Sigmoid colon (tissue), 4 donors: ENCODE measurements at regions not wholly inside any gene's neighbourhood (a gene's known extent, or its start where the extent isn't known, plus 50 kb on each side); places are given as distances from the start of the nearest gene placed in this dataset.

Experiments
- EP300 ChIP-seq, 4 donors: sonication (generic); formaldehyde crosslinking; IDR thresholded peaks; one replicate each; pipeline ENCODE4 v1.6.1; 2017; ENCODE audit warnings: antibody characterized with exemption in 4 of 4
- POLR2A ChIP-seq, 2 donors: fragments of 450-650 bp; IDR thresholded peaks; one replicate each; pipeline ENCODE4 v1.6.1; 2016; ENCODE audit warnings: antibody characterized with exemption in 2 of 2, mild to moderate bottlenecking in 2 of 2, moderate library complexity in 2 of 2
- POLR2AphosphoS5 ChIP-seq, 4 donors: sonication (generic); formaldehyde crosslinking; IDR thresholded peaks; one replicate each; pipeline ENCODE4 v1.6.1; 2017; ENCODE audit warnings: antibody characterized with exemption in 4 of 4
- TF ChIP-seq, protein P1 (sequence below), 4 experiments: fragments of 450-650 bp in 3 of 4; fragments of 200-600 bp in 1 of 4; IDR thresholded peaks; one replicate each; pipeline ENCODE4 v1.5.1; 2016 to 2019; ENCODE audit warnings: antibody characterized with exemption in 4 of 4, mild to moderate bottlenecking in 3 of 4, moderate library complexity in 2 of 4

DNA sequence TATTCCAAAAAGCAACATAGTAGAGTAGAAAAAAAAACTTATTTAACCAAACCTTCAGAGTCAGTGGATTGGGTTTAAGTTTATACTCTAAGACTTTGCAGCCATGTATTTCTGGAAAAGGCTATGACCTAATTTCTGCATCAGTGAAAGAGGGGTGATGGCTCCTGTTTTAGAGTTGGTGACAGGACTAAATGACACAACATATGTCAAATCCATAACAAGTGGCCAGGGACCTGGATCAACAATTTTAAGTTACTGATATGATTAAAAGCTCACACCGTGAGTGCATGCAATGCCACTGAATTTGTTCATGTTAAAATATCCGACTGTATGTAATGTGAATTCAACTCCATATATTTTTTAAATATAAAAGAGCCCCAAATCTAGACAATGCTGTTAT is 390.6 kb downstream of the TNS3 start:
- TF ChIP-seq, protein P1, sequence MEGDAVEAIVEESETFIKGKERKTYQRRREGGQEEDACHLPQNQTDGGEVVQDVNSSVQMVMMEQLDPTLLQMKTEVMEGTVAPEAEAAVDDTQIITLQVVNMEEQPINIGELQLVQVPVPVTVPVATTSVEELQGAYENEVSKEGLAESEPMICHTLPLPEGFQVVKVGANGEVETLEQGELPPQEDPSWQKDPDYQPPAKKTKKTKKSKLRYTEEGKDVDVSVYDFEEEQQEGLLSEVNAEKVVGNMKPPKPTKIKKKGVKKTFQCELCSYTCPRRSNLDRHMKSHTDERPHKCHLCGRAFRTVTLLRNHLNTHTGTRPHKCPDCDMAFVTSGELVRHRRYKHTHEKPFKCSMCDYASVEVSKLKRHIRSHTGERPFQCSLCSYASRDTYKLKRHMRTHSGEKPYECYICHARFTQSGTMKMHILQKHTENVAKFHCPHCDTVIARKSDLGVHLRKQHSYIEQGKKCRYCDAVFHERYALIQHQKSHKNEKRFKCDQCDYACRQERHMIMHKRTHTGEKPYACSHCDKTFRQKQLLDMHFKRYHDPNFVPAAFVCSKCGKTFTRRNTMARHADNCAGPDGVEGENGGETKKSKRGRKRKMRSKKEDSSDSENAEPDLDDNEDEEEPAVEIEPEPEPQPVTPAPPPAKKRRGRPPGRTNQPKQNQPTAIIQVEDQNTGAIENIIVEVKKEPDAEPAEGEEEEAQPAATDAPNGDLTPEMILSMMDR (IDR thresholded peaks at IDR 0.05) = no peak
- TF ChIP-seq POLR2AphosphoS5 (IDR thresholded peaks at IDR 0.05) (no peak), POLR2A (IDR thresholded peaks at IDR 0.05) (no peak), EP300 (IDR thresholded peaks at IDR 0.05) (no peak)
